GM12872 (cell line): ENCODE measurements at regions not wholly inside any gene's neighbourhood (a gene's known extent, or its start where the extent isn't known, plus 50 kb on each side); places are given as distances from the start of the nearest gene placed in this dataset.

Experiments used
- TF ChIP-seq, protein P1 (sequence below): IDR thresholded peaks from 3 replicates; pipeline ENCODE4 v1.5.1; 2011; ENCODE audit warnings: low read depth, mild to moderate bottlenecking, low read length, moderate library complexity; ENCODE audit not compliant: insufficient read depth

DNA sequence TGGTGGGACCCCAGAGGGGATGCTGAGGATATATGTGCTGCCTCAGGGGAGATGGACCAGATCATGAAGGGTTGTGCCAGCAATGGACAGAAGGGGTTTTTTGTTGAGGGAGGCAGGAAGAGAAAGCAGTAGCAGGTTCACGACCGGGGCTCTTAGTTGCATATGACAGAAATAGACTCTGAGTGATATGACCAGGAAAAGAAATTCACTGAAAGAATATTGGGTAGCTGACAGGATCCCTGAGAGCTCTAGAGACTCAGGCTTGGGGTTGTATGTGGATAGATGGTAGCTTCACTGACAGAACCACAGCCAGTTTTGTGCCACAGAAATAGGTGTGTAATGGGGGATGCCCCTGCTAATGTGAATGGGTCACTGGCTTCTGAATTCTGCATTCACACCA lies 241.6 kb downstream of the ZNF621 start:
- TF ChIP-seq, protein P1, sequence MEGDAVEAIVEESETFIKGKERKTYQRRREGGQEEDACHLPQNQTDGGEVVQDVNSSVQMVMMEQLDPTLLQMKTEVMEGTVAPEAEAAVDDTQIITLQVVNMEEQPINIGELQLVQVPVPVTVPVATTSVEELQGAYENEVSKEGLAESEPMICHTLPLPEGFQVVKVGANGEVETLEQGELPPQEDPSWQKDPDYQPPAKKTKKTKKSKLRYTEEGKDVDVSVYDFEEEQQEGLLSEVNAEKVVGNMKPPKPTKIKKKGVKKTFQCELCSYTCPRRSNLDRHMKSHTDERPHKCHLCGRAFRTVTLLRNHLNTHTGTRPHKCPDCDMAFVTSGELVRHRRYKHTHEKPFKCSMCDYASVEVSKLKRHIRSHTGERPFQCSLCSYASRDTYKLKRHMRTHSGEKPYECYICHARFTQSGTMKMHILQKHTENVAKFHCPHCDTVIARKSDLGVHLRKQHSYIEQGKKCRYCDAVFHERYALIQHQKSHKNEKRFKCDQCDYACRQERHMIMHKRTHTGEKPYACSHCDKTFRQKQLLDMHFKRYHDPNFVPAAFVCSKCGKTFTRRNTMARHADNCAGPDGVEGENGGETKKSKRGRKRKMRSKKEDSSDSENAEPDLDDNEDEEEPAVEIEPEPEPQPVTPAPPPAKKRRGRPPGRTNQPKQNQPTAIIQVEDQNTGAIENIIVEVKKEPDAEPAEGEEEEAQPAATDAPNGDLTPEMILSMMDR: no peak

GRCh38 chr3:40768046-40768445 lies 243.3 kb downstream of the ZNF621 start:
- TF ChIP-seq, protein P1: no peak

DNA sequence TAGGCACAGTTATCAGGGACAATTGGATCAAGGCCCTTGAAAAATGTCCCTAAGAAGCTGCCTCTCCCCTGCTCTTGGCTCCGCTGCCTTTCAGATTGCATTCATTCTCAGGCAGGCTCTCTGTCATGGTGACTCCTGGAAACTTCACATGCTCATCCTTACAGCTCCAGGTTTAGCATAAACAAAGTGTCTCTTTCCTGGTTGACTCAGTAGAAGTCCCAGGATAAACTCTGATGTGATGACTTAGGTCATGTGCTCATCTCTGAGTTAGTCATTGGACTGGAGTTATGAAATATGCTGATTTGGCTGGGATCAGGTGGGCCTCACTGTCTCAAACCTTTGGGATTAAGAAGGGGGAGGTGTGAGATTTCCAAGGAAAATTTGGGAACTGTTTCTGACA lies 243.8 kb downstream of the ZNF621 start:
- TF ChIP-seq, protein P1: no peak

GRCh38 chr3:40770061-40770460 lies 245.3 kb downstream of the ZNF621 start:
- TF ChIP-seq, protein P1: no peak

DNA sequence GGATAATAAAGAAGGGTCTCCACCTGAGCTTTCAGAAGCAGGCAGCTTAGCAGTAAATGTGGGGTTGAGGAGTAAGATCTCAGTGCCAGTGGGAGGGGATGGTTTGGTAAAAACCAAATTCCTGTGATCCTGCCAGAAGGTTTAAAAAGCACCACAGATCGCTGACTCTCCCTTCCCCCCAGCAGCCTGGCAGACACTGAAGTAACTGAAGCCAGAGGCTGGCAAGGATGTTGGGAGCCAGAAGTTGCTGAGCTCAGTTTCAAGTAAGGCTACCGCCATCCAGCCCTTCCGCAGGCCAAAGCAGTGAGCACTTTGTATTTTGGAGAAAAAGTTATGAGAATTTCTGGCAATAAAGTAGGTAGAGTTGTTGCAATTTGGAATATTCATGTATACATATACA lies 246.4 kb downstream of the ZNF621 start:
- TF ChIP-seq, protein P1: no peak

DNA sequence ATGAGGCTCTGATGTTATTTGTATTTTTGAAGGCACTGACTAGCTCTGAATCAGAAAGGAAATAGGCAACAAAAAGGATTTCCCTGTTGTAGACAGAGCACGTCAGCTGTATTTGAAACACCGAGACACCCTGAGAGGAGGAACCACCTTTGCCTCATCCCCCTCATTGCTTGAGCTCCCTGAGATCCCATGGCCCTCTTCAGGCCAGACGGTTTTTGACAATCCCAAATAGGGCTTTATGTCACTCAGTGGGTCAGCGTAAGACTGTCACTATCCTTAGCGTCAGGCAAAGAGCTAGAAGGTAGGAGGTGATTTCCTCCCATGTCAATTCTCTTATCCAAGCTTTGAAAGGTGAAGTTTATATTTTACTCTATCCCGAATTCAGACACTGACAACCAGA lies 254.3 kb downstream of the ZNF621 start:
- TF ChIP-seq, protein P1: no peak

DNA sequence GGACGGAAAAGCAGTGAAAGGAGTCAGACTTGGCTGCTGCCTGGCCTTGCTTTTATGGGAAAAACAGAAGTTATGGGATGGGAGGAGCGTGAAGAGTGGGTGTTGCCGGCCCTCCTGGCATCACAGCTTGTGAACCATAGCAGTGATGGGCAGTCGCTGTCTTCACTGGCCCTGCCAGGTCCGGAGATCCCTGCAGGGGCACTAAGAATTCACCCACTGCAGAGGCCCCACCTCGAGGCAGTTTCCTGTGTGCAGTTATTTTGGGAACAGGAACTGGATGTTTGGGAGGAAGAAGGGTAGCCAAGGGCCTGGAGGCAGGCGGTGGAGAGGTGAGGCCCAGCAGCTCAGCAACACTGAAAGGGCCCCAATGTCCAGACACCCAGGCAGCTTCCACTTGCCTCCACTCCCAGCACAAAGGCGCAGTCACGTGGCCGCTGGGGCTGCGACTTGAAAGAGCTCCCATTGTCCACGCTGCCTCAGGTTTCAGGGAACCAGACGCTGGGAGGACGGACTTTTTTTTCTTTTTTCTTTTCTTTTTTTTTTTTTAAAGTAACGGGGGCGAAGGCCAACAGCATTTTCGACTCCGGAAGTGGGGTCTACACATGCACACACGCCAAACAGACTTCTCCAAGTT lies 255.6 kb downstream of the ZNF621 start:
- TF ChIP-seq, protein P1: no peak
